GM18909 (cell line): ENCODE measurements at regions not wholly inside any gene's neighbourhood (a gene's known extent, or its start where the extent isn't known, plus 50 kb on each side); places are given as distances from the start of the nearest gene placed in this dataset.

Source experiments
- ATAC-seq: cut with Tn5 transposase; IDR thresholded peaks from one replicate; pipeline ENCODE4 v1.9.1; 2021; ENCODE audit warnings: mild to moderate bottlenecking; ENCODE audit not compliant: unreplicated experiment, poor library complexity

DNA sequence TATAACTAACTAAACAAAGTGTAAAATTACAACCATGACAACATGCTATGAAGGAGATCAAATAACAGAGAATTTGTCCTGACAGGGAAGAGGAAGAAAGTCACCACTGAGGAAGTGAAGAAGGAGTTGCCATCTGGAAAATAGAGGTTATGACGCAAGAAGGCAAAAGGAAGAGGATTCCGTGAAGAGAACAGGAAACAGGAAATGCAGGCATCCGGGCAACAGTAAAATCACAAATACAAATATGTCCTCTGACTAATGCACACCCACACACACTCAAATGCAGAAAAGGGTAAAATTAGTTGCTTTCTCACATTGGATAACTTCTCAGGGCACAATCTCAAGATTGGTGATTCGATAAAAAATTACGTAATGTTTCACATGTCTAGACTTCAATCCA, 278.4 kb downstream of the TMX3 start:
- ATAC-seq, result no peak

DNA sequence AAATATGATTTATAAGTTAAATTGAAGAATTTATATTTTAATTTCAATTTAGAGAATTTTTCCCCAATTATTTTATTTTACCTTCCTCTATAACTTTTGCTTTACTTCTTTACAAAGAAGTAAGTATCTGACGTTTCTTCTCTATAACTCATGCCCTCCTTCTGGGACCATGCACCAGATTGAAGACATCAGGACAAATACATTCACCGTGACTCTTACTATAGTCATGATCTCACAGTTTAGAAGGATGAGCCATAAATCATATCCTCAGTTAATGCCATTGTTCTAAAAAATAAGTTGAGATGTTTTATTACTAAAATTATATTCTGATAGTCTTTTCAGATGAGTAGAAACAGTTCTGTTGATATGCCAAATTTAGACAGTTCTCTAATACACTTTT, 279.3 kb downstream of the TMX3 start:
- no peak for ATAC-seq

DNA sequence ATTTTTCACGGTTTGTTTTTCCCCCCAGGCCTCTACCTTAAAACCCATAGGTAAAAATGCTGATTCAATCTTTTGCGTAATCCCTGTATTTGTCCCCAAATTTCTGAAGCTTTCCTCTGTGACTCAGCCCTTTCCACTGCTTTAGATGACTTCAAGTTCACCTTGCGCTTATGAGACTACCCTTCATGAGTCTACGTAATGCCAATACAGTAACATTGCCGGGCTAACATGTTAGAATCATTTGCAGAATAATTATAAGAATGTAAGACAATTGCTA, 283.0 kb downstream of the TMX3 start:
- no peak for ATAC-seq

DNA sequence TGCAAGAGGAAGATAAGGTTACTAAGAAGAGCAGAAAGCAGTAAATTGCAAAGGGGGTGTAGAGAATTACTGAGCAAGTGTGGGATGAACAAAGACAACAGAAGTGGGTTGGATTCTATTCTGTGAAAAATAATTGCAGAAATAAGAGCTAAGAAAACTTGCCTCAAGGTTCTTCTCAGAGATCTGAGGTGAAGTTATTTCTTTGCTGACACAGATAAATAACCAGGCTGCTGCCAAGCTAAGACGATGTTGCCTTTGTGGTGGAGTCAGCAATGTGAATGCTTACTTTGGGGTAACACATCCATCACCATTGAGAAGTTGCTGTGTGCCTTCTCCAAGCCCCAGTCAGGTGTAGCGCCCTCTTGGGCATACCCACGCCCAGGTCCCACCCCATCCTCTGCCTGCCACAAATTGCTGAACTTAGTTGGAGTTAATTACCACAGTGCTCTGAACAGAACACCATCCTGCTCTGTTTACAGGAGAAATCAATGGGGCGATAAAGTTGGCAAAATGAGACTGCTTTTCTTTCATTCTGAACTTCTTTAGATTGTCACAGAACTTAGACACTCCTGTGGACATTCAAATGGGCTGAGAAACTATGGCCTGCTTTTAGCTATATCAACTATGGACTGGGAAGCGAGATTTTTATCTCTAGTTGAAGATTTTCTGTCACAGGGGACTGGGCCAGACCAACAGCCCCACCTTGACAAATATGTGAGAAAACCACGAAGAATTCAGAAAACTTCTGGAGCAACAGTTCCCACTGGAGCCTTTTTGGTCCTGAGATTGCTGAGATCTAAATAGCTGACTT, 283.6 kb downstream of the TMX3 start:
- ATAC-seq, result no peak

DNA sequence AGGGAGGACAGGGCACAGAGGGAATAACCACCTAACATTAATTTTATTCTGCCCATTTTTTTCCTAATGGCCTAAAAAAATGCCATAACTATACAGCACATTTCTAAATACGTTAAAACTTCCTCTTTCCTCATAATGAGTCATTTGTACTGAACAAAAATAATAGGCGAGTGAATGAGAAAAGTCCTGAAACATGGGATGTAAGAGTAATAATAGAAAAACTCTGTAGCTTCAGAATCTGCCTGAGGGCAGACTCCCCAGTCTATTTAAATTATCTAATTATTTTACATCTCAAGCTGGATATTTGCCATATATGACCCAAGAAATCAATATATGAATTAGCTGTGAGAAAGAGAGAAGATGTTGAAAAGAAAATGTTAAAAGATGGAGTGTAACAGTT, 285.1 kb downstream of the TMX3 start:
- no peak for ATAC-seq

DNA sequence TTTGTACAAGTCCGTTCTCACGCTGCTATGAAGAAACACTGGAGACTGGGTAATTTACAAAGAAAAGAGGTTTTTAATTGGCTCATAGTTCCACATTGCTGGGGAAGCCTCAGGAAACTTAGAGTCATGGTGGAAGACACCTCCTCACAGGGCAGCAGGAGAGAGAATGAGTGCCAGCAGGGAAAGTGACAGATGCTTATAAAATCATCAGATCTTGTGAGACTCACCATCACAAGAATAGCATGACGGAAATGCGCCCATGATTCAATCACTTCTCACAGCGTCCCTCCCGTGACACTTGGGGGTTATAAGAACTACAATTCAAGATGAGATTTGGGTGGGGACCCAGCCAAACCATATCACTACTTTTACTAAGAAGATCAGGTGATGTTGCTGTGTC, 285.8 kb downstream of the TMX3 start:
- no peak for ATAC-seq

DNA sequence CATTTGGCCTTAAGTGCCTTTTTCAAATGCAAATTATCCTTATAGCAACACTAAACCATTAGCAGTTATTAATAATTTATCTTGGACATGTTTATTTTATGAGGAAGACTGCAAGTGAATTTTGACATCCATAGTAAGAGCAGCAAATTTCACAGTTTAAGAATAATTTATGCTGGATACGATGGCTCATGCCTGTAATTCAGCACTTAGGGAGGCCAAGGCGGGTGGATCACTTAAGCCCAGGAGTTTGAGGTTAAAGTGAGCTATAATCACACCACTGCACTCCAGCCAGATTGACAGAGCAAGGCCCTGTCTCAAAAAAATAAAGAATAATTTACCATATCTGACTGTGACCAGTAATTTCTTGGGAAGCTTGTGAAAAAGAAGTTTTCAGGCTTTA, 286.2 kb downstream of the TMX3 start:
- no peak for ATAC-seq

DNA sequence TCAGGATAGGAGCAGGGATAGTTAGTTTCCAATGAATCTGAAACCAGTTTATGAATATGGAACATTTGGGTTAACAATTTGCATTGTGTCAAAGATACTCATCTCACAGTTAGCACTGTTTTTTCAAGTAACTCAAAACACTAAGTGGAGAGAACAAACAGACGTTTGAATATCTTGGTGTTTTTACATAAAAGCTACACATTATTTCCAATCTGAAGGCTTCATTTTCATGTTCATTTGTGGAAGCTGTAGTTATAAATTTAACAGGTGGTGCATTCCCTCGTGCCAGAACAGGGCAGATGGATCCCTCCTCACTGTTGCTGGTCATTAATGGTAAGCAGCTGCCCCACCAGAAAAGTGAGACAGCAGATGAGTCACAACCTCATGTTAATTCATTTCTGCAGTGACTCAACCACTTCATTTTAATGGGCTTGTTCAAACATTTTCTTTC, 286.9 kb downstream of the TMX3 start:
- no peak for ATAC-seq

DNA sequence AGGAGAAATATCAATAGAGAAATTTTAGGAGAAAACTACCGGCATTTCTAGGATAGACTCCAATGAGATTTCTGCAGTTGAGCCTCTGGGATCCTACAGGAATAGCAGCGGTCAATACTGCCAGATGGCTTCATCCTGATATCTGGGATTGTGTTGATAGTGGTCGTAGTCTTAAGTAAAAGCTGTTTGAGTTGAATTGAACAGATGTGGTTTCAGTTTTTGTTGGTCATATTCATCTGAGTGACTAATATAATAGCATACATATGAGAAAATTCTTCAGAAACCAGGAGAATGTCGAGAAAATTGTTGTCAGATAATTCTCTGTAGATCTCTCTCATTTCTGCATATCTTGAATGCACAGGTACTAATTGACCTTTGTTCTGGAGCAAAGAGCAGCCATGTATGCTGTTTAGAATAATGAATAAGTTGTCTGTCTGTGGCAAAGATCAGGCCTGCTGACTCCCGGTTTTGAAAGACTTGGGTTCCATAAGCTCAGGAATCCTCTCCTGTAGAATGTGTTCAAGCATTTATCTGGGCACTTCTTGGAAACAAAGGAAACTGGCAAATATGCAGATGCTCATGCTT, 288.1 kb downstream of the TMX3 start:
- no peak for ATAC-seq

DNA sequence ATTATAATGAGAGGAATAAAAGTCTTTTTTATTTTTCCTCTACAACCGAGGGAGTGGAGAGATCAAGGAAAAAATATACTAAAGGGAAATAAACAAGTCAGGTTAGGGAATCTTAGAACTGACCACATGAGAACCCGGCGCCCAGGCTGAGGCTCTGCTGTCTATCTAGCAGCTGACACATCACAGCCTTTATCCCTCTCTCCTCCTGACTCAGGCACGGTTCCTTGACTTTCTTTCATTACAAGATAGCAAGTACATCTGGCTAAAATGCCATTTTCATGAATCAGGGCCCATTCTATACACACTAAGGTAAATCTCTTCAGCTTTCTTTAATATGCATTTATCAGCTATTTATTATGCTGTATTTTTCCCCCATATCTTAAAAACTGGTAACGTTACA, 296.0 kb downstream of the TMX3 start:
- no peak for ATAC-seq

DNA sequence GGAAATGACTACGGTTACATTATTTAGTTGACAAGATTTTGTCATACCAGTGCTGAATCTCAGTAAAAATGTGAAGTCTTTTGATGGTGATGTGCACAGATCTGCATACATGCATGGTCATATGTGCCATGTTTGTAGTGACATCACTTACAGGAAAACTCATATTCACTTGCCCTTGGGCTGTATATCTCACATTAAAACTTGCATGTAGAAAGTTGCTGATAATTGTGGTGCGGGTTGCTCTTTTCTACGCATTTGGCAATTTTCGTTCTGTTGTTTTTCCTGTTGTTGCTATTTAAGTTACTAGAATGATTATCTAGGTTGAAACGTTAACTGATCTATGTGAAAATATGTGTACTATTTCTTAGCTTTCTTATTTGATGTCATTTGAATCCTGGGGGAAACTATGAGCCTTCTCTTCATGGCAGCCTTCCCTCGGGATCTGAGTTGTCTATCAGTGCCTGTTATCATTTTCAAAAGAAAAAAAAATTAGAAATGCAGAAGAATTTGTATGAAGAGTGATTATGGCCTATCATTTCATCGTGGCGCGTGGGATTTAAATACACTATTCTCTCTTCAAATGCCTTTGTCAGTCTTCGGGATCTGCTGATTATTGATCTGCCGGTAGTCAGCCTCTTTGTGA, 296.6 kb downstream of the TMX3 start:
- ATAC-seq, result no peak

DNA sequence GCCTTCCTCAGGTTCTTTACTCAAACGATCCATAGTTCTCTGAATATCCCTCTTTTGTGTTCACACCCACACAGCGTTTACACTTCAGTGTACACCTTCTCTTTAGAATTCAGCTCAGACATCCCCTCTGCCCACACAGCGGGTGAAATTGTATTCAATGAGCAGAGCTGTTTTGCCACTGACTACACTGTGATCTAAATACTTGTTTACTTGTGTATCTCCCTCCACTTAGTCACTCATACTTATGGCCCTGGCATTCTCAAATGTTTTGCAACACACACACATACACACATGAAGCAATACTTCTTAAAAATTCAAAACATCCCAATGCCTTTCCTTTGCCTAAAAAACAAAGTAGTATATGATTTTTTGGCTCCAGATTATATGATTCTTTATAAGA, 297.1 kb downstream of the TMX3 start:
- ATAC-seq, result no peak

DNA sequence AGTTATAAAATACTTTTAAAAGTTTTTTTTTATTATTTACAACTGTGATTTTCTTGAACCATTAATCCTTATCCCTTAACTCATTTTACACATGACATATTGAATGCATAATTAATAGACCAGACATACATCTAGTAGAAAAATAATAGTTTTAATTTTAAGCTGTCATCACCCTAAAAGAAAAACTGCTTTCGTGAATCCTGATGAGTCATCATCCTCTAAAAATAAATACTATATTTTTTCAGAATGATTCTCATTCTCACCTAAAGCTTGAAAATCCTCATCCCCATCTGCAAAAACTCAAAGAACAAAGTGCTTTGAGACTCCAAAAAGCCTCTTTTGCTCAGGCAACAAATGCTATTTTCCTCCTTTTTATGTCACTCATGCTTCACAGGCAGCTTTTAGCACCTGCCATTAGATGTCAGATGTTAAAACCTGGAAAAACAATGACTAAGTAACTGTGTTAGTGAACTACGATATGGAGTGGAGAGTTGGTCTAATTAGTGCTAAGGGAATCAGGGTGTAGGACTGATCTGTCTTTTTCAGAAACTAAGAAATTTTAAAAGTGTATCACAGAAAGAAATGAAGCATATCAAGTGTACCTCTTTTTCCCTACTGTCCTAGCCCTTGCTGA, 297.6 kb downstream of the TMX3 start:
- no peak for ATAC-seq

DNA sequence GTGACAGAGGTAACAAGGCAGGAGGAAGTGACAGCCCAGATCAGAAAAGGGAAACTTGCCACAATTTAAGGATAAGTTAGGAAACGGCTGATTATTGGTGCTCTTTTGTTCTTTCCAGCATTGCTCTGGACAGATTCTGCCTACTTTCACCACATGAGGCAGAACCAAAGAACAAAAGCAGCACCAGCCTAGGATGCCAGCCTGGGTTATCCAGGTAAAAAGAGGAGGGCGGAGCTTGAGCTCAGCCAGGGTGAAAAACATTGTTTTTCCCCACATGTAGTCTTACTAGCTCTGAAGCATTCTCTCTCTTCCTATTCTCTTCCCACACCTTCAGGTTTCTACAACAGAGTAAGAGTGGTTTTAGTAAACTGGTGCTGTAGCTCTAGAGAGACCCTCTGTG, 300.5 kb downstream of the TMX3 start:
- ATAC-seq, result no peak

DNA sequence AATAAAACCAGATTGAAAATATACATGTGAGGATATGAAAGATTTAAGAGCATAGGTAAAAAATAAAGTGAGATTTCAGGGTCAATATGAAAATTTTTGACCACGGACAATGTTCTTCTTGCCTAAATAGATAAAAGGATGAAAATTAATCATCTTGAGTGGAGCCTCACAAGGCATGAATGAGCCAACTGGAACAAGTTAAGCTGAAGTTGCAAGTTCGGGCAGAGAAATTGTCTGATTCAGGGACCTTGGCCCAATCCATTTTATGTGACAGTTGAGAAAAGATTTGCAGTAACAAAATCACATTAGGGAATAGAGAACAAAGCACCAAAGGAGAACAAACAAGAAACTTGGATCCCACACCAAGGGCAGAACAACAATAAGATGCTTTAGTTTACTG, 305.3 kb downstream of the TMX3 start:
- ATAC-seq, result no peak

DNA sequence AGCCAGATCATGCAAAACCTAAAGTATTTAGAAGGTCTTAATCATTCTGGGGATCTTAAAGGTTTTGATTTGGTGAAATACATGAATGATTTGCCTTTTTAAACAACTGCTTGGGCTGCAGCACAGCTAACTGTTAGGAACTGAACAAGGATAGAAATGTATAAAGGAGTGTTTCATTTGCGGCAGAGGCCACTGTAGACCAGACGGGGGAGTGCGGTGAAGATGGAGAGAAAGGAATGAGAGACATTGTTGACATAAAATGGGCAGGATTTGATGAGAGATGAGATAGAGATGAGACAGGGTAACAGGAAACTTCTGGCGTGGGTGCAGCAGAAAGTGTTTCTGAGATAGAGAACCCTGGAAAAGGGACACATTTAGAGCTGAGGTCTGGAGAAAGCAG, 308.1 kb downstream of the TMX3 start:
- no peak for ATAC-seq

DNA sequence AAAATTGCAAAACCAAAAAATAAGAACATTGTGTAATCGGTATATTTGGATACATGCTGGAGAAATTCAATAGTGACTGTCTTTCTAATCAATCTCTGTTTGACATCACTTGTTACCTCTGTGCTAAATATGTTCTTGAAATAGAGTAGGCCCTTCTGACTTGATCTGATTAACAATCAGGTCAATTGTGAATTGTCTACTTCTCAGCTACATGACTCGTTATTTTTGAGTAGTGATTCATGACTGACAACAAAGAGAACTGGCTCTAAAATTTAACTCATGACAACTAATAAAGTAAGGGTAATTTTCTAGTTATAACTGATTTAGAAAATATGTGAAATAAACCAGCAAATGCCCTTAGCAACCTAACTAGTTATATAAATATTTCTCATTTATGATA, 312.1 kb downstream of the TMX3 start:
- no peak for ATAC-seq

DNA sequence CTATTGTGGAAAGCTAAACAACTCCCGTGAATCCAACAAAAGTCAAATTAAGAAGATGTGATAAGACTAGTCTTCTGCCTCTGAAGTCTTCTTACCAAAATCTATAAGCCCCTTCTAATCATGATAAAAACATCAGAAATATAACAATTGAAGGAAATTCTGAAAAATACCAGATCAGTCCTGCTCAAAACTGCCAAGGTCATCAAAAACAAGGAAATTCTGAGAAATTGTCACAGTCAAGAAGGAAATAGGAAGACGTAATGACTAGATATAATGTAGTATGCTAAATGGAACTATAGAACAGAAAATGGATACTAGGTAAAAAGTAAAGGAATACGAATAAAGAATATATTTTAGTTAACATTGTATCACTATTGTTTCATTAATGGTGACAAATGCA, 314.0 kb downstream of the TMX3 start:
- ATAC-seq, result no peak

DNA sequence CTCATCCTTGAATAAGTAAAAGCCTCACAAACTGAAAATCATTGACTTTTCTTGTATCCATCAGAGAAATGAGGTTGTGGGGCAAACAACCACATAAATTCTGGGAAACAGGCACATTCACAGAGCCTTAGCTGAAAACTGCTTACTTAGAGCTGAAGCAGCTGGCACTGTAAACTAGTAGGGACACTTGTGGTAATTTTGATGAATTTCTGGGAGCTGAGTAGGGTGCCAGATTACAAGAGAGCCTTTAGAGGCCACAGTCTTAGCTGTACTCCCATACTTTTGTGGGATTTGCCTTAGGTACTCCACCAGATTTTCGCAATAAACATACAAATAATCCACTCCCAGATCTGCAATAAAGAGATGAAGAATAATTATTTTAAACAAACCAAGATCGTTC, 315.2 kb downstream of the TMX3 start:
- no peak for ATAC-seq

DNA sequence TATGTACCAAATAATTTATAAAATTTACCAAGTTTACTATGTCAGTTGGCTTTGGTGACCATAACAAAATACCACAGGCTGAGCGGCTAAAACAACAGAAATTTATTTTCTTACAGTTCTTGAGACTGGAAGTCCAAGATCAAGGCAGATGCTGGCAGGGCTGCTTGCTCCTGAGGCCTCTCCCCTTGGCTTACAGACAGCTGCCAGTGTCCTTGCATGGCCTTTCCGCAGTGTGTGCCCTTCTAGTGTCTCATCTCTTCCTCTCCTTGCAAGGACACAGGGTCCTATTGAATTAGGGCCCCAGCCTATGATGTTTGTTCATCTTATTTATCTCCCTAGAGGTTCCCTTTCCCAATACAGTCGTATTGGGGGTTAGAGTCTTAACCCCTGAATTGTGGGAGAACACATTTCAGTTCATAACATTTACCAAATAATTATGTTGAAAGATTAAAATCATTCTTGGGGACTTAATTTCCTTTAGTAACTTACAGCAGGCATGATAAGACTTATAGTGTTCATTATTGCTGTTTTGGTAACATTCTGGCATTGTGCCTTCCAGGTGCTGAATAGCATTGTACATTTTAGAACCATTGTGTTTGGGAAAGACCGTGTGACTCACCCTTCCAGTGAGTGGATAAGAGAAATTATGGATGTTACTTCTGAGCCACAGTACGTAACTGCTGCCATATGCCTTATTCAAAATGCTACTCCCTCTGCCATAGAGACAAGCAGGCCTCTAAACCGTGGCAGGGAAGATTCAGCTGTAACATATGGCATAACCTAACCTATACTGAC, 317.5 kb downstream of the TMX3 start:
- no peak for ATAC-seq

DNA sequence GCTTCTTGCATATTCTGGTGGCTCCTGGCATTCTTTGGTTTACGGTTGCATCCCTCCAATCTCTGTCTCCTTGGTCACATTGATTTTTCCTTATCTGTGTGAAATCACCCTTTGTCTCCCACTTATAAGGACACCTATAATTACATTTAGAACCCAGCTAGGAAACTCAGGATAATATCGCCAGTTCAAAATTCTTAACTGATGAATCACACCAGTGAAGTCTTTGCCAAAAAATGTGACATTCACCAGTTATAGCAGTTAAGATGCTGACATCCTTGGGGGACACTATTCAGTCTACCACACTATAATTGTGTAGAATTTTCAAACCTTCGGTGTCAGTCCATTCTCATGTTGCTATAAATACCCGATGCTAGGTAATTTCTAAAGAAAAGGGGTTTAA, 320.2 kb downstream of the TMX3 start:
- ATAC-seq, result no peak
